ENCODE measurements at regions not wholly inside any gene's neighbourhood (a gene's known extent, or its start where the extent isn't known, plus 50 kb on each side); places are given as distances from the start of the nearest gene placed in this dataset.

- TF ChIP-seq, protein P1, sequence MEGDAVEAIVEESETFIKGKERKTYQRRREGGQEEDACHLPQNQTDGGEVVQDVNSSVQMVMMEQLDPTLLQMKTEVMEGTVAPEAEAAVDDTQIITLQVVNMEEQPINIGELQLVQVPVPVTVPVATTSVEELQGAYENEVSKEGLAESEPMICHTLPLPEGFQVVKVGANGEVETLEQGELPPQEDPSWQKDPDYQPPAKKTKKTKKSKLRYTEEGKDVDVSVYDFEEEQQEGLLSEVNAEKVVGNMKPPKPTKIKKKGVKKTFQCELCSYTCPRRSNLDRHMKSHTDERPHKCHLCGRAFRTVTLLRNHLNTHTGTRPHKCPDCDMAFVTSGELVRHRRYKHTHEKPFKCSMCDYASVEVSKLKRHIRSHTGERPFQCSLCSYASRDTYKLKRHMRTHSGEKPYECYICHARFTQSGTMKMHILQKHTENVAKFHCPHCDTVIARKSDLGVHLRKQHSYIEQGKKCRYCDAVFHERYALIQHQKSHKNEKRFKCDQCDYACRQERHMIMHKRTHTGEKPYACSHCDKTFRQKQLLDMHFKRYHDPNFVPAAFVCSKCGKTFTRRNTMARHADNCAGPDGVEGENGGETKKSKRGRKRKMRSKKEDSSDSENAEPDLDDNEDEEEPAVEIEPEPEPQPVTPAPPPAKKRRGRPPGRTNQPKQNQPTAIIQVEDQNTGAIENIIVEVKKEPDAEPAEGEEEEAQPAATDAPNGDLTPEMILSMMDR (conservative IDR thresholded peaks at IDR 0.05 in 1 of 2, IDR thresholded peaks at IDR 0.05 in 1 of 2; ENCODE audit: extremely low read depth in 1 of 2, insufficient read depth in 1 of 2, low read depth in 1 of 2, low read length in 2 of 2): no peak
- no peak for TF ChIP-seq EZH2 (IDR thresholded peaks at IDR 0.05; ENCODE audit: borderline replicate concordance, low read length)
These were observed 63.1 kb upstream of the SPP1 start for GRCh38 chr4:87912164-87913004.

All from mammary epithelial cell (primary cell).